ENCODE measurements at regions not wholly inside any gene's neighbourhood (a gene's known extent, or its start where the extent isn't known, plus 50 kb on each side); places are given as distances from the start of the nearest gene placed in this dataset.

DNA sequence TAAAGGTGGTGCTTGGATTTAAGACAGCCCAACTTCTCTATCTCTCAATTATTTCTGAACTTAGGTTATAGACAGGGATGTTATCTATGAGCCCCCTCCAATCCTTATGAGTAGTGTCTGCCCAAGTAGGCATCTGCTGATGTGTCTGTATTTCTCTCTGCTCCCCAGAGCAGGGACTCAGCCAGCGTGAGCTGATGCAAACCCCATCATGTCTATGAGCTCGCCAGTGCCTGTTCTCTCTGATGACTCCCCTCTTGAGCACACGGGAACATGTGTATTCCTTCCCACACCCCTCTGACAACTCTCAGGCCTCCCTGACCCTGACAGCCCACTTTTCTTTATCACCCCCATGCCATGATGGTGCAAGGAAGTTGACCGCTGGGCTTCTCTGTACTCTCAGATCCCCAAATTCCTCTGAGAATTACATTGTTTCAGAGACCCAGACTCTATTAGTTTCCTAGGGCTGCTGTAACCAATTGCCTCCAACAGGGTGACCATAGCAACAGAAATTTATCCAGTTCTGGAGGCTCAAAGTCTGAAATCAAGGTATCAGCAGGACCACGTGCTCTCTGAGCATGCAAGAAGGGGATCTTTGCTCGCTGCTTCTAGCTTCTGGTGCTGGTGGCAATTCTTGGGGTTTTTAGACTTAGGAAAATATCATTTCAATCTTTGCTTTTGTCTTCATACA lies 73.5 kb upstream of the ST8SIA2 start:
- no peak for TF ChIP-seq ESRRG (CRISPR knock-in tag; IDR thresholded peaks at IDR 0.05)
- TF ChIP-seq TSHZ2 (CRISPR knock-in tag; IDR thresholded peaks at IDR 0.05) = no peak
- no peak for TF ChIP-seq OSR1 (CRISPR knock-in tag; IDR thresholded peaks at IDR 0.05)
